ENCODE measurements at regions not wholly inside any gene's neighbourhood (a gene's known extent, or its start where the extent isn't known, plus 50 kb on each side); places are given as distances from the start of the nearest gene placed in this dataset.

GRCh38 chr16:82259731-82260130 is 89.7 kb upstream of the MPHOSPH6 start:
- H3K56ac ChIP-seq (ENCODE audit: extremely low read depth, insufficient read depth, low read length), result no peak overlapping the region
- DNase-seq, result no peak
- no peaks in the 10 kb centered on the region for H3K36me3 ChIP-seq (ENCODE audit: control insufficient read depth, insufficient read depth, low read length)
- H2AK9ac ChIP-seq (replicated peaks; ENCODE audit: low read depth, low read length, poor library complexity), result no peak overlapping the region
- no peaks in the 10 kb centered on the region for H4K20me1 ChIP-seq (ENCODE audit: insufficient read depth, low read length)
- POLR2A ChIA-PET (ENCODE audit: unreplicated experiment), result no interaction called here
- intact Hi-C loops (cut with micrococcal nuclease), result loop anchor here (5.0 to 10.0 kb wide), 2 partner anchors 365 to 808 kb away; partner anchors contain the start of gene CDH13
- H2BK20ac ChIP-seq (ENCODE audit: low read depth, low read length), result no peak overlapping the region
- dilution Hi-C loops (cut with HindIII; ENCODE audit: low sequenced_read_pairs, unreplicated experiment), result no loop called here
- H3K4ac ChIP-seq (ENCODE audit: low read depth, low read length), result no peak overlapping the region
- H3K4me3 ChIP-seq (ENCODE audit: insufficient read depth, low read depth, low read length), result no peak overlapping the region
- no peak overlapping the region for H2BK15ac ChIP-seq (ENCODE audit: low read depth, low read length)
- CTCF ChIA-PET, result no interaction called here
- in situ Hi-C loops (cut with MboI; ENCODE audit: low sequenced_read_pairs), result loop anchor here (5.0 to 25.0 kb wide), 3 partner anchors 958 to 1603 kb away; no protein-coding TSS in a partner anchor
- H3K79me1 ChIP-seq (ENCODE audit: low read depth in 1 of 2, low read length in 2 of 2), result no peaks in the 10 kb centered on the region
- H3K23ac ChIP-seq (ENCODE audit: low read depth, low read length), result no peak overlapping the region
- no peak overlapping the region for H3K18ac ChIP-seq (ENCODE audit: low read depth, low read length)
- H3K9me3 ChIP-seq (ENCODE audit: control insufficient read depth, insufficient read depth, low read length), result no peaks in the 10 kb centered on the region
- H3K27me3 ChIP-seq (ENCODE audit: control insufficient read depth, insufficient read depth, low read length), result peaks cover 15% of the 10 kb centered on the region
- no peak overlapping the region for H3K14ac ChIP-seq (replicated peaks; ENCODE audit: low read depth, low read length)
- H4K8ac ChIP-seq (ENCODE audit: low read depth in 2 of 2, low read length in 2 of 2), result no peak overlapping the region
- H3K9me1 ChIP-seq (ENCODE audit: insufficient read depth, low read length), result no peaks in the 10 kb centered on the region
- H2BK5ac ChIP-seq (ENCODE audit: low read depth, low read length, poor library complexity, severe bottlenecking), result no peak overlapping the region
- no peak overlapping the region for H3K27ac ChIP-seq (ENCODE audit: insufficient read depth, low read length)
- H3K9ac ChIP-seq (ENCODE audit: low read depth, low read length), result no peak overlapping the region
- H2AK5ac ChIP-seq (ENCODE audit: low read depth, low read length), result no peak overlapping the region
- H4K5ac ChIP-seq (ENCODE audit: low read depth, low read length), result no peak overlapping the region
- TF ChIP-seq RFX5 (IDR thresholded peaks at IDR 0.05; ENCODE audit: low read depth, low read length) (no peak), NFE2L2 (IDR thresholded peaks at IDR 0.05; ENCODE audit: low read depth, low read length) (no peak), MXI1 (IDR thresholded peaks at IDR 0.05; ENCODE audit: borderline replicate concordance, low read depth, low read length) (no peak), FOS (IDR thresholded peaks at IDR 0.05; ENCODE audit: low read depth, low read length) (no peak), RAD21 (IDR thresholded peaks at IDR 0.05; ENCODE audit: low read length) (no peak), BHLHE40 (IDR thresholded peaks at IDR 0.05; ENCODE audit: low read depth, low read length) (no peak), ELK1 (IDR thresholded peaks at IDR 0.05; ENCODE audit: borderline replicate concordance, low read depth, low read length) (no peak), SMC3 (IDR thresholded peaks at IDR 0.05; ENCODE audit: low read depth, low read length) (no peak)
- TF ChIP-seq, protein P1, sequence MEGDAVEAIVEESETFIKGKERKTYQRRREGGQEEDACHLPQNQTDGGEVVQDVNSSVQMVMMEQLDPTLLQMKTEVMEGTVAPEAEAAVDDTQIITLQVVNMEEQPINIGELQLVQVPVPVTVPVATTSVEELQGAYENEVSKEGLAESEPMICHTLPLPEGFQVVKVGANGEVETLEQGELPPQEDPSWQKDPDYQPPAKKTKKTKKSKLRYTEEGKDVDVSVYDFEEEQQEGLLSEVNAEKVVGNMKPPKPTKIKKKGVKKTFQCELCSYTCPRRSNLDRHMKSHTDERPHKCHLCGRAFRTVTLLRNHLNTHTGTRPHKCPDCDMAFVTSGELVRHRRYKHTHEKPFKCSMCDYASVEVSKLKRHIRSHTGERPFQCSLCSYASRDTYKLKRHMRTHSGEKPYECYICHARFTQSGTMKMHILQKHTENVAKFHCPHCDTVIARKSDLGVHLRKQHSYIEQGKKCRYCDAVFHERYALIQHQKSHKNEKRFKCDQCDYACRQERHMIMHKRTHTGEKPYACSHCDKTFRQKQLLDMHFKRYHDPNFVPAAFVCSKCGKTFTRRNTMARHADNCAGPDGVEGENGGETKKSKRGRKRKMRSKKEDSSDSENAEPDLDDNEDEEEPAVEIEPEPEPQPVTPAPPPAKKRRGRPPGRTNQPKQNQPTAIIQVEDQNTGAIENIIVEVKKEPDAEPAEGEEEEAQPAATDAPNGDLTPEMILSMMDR (conservative IDR thresholded peaks at IDR 0.05; ENCODE audit: low read depth, low read length), result no peak
- TF ChIP-seq, protein P2, sequence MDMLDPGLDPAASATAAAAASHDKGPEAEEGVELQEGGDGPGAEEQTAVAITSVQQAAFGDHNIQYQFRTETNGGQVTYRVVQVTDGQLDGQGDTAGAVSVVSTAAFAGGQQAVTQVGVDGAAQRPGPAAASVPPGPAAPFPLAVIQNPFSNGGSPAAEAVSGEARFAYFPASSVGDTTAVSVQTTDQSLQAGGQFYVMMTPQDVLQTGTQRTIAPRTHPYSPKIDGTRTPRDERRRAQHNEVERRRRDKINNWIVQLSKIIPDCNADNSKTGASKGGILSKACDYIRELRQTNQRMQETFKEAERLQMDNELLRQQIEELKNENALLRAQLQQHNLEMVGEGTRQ (IDR thresholded peaks at IDR 0.05; ENCODE audit: low read depth, low read length), result no peak
- H2AFZ ChIP-seq (replicated peaks; ENCODE audit: low read length, poor library complexity), result no peak overlapping the region
- no peak for ATAC-seq (ENCODE audit: low read depth)
- no peak overlapping the region for H4K91ac ChIP-seq (ENCODE audit: insufficient read depth, low read depth, low read length)
- H3K4me2 ChIP-seq (ENCODE audit: low read depth, low read length), result no peak overlapping the region
- no TSS peak for BruUV-seq (replicated peaks)
- no peaks in the 10 kb centered on the region for H3K4me1 ChIP-seq (ENCODE audit: control insufficient read depth, insufficient read depth, low read length)
- H2BK120ac ChIP-seq (ENCODE audit: low read depth, low read length), result no peak overlapping the region
- 67% methylated on average over 1 of the region's 1 CpG; no CpG with 5 or more reads in 1 of the 2 experiments for WGBS, 2 experiments (ENCODE audit: extremely low coverage in 2 of 2, insufficient read length in 1 of 2)
